ENCODE measurements at regions not wholly inside any gene's neighbourhood (a gene's known extent, or its start where the extent isn't known, plus 50 kb on each side); places are given as distances from the start of the nearest gene placed in this dataset.

GRCh38 chr4:4733663-4734062, 125.8 kb upstream of the MSX1 start:
- TF ChIP-seq CTCF (IDR thresholded peaks at IDR 0.05 in 8 of 11, conservative IDR thresholded peaks at IDR 0.05 in 3 of 11), result no peak
- no peak for TF ChIP-seq POLR2A (IDR thresholded peaks at IDR 0.05)

Data from spleen (tissue), 7 donors.